ENCODE measurements at regions not wholly inside any gene's neighbourhood (a gene's known extent, or its start where the extent isn't known, plus 50 kb on each side); places are given as distances from the start of the nearest gene placed in this dataset.

DNA sequence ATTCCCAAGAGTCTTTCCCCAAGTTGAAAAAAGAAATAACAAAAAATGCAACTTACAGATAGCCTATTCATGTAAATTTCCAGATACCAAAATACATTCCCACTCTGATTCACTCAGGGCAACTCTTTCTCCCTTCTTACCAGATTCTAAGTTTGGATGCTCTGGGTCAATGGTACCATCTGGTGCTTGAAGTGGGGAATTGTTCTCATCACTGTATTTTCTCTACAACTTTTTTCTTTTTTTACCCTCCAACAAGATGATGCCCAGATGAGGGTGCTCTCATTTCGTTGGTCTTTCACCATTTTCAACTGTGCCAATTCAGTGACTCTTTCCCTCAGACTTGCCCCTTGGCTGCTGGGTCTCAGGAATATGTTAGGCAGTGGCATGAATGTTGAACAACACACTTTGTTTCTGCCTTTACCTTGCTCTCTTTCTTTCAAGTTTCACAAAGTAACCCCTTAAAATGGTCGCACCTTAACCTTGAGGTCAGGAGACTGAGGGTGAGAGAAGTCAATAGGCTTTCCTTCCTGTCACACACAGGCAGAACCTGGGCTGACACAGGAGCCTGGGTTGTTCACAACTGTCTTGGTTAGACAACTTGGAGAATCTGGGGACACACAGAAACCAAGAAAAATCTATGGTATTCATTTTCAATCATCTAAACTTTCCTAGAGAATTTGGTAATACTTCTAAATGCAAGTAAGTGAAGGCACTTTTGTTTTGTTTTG, 330.7 kb upstream of the SLCO3A1 start:
- DNase-seq (ENCODE audit: low read depth): no peak

DNA sequence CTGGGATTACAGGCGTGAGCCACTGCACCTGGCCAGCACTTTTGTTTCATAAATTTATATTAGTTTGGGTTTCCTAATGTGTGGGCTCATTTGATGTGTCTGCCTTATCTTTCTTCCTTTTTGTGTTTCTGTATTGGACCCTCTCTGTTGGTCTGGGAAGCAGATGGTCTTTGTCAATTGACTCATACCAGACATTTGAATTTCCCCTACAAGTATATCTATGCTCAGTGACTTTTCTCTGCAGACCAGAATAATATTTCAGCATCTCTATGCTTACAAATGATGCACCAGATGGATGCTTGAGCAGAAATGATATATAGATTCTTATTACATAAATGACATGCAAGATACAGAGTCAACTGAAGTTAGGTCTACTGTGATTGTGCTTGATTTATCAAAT, 329.9 kb upstream of the SLCO3A1 start:
- DNase-seq (ENCODE audit: low read depth): no peak

DNA sequence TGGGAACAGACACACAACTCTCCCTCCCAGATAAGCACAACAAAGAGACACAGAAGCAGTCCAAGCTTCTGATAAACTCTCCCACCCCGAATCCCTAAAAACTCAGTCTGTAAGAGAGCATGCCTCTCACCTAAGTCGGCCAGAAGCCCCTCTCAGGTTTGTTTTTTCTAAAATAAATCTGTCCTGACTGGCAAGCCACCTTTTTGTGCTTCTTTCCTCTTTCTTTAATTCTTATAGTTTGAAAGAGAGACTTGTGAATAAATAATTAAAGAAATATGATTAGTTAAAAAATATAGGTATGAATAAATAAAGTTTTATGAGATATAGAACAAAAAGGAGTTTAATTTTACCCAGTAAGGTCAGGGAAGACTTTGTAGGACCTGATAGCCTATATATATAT, 329.0 kb upstream of the SLCO3A1 start:
- DNase-seq (ENCODE audit: low read depth): no peak

DNA sequence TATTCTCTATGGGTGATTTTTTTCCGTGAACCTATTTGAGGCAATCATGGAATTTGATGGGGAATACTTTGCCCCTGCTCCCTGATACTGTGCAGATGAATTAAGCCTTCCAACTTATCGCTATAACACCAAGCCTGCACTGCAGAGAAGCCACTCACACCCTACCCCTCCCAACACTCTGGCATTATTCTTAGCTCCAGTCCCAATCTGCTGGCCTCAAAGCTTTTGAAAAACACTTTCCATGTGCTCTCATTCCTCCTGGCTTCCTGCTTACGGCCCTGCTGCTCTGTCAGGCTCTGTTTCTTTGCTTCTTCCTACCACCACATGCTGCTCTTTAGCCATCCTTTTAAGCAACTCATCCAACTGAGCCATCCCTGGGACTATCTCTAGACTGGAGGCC, 327.8 kb upstream of the SLCO3A1 start:
- DNase-seq (ENCODE audit: low read depth): no peak

DNA sequence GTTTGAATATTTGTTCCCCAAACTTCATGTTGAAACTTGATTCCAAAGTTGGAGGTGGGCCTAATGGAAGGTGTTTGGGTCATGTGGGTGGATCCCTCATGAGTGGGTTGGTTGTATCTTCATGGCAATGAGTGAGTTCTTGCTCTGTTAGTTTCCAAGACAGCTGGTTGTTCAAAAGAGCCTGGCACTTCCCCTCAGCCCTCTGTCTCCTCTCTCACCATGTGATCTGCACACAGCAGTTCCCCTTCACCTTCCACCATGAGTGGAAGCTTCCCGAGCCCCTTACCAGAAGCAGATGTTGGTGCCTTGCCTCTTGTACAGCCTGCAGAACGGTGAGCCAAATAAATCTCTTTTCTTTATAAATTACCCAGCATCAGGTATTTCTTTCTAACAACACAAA, 327.1 kb upstream of the SLCO3A1 start:
- no peak for DNase-seq (ENCODE audit: low read depth)

DNA sequence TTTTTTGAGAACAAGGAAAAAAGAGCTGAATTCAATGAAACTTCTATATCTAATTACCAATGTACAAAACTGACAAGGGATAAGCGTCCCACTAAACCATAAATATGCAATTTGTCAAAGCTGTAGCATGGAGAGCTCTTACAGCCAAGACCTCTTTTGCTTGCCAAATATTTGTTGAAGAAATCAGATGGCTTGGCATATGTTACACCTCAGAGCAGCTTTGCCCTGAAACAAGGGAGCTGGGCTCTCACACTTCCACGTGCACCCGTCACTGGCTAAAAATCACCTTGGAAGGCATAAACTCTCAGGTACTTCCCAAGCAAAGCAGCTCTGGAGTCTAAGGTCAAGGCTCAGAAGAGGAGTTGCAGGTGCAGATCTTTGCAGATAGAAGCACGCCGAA, 324.7 kb upstream of the SLCO3A1 start:
- no peak for DNase-seq (ENCODE audit: low read depth)

DNA sequence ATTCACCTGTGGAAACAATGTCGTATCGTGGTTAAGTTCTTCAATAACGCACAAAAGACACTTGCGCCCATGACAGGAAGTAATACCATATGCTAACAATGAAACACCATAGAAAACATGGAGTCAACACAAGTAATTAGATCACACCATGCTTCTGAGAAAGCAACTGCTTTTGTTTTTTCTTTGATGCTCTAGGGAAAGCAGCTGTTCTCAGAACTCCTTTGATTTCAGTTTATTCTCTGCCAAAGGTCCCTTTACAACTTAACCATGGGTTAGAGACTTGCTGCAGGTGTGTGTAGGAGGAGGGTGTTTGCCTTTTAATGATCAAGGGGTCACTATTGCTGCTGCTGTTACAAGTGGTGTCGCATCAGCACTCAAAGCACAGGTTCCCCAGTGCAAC, 324.0 kb upstream of the SLCO3A1 start:
- no peak for DNase-seq (ENCODE audit: low read depth)

DNA sequence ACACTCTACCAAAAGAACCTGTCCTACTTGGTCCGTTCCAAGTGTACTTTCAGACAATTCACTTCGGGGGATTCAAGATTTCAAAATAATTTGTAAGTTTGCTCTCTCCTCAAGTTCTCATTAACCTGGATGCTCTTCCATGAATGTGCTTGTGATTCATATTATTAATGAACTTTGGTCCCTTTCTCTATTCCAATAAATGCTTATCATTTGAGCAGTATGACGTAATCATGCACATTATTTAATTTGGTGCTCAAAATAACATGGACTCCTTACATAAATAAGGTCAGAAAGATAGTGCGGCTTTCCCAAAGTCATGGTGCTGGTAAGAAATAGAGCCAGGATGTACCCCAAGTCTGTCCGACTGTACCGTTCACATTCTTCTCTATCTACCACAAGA, 323.2 kb upstream of the SLCO3A1 start:
- no peak for DNase-seq (ENCODE audit: low read depth)

DNA sequence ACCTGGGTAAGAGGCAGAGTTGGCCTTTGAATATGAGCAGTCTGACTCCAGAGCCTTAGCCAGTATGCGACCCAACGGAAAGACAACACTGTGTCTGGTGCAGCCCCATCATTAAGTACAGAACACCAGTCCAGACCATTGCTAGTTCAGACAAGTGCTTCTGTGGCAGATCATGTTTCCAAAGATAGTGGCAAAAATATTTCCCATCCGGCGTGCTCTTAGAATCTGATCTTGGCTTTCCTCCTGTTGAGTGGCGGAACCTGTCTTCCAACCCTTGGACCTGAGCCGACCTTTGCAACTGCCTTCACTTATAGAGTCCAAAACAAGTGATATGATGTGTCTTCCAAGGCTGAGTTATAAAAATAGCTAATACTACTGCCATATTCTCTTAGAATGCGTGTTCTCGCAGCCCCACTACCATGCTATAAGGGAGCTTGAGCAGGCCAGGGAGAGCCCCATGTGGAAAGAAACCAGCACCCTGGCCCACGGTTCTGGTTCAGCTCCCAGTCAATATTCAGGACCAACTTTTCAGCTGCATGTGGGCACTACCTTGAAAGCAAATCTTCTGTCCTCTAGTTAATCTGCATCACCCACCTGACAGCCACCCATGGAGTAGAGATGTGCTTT, 322.4 kb upstream of the SLCO3A1 start:
- DNase-seq (ENCODE audit: low read depth): no peak

DNA sequence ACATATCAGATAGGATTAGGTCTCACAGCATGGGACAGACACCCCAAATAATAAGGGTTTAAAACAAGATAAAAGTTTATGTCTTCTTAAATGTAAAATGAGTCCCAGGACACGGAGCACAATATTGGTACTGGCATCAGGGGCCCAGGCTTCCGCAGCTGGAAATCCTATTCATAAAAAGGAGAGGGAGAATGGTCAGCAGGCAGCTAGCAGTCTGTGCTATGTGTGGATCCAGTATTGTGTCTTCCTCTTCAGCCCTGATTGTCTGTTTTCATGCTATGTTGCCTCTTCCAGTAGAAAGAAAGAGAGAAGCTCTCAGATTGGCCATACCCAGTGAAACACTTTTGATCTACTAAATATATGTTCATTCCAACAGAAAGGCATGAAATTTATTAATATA, 319.3 kb upstream of the SLCO3A1 start:
- DNase-seq (ENCODE audit: low read depth): no peak

DNA sequence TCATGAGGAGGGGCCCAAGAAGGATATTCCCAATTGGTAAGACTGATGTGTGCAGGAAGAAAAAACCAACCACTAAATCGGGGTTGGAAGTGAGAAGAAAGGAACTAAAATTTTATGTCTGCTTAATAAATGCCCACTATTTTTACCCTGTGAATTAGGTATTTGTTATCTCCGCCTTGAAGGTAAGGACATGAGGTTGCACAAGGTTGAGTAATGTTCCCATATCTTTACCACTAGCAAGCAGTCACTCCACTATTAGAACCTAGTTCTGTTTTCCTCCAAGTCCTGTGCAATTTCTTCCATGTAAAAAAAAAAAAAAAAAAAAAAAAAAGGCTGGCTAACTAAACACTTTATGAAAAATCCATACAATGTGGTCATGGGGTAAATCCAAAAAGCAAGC, 318.5 kb upstream of the SLCO3A1 start:
- no peak for DNase-seq (ENCODE audit: low read depth)

DNA sequence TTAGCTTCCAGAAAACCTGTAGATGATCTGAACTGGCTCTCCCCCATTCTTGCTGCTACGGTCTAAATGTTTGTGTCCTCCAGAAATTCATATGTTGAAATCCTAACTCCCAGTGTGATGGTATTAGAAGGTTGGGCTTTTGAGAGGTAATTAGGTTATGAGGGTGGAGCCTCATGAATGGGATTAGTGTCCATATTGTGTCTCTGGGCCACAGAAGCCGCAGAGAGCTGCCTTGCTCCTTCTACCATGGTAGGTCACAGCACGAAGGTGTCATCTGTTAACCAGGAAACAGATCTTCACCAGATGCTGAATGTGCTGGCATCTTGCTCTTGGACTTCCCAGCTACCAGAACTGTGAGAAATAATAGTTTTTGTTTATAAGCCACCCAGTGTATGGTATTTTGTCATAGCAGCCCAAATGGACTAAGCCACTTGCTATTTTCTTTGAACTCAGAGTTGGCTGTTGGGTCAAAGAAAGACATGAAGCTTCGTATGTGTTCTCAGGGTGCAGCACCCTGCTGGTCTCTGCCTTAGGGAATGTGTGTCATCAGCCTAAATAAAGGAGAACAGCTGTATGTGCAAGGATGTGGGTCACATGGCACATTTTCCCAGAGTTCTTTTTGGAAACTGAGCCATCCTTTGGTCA, 317.5 kb upstream of the SLCO3A1 start:
- no peak for DNase-seq (ENCODE audit: low read depth)

DNA sequence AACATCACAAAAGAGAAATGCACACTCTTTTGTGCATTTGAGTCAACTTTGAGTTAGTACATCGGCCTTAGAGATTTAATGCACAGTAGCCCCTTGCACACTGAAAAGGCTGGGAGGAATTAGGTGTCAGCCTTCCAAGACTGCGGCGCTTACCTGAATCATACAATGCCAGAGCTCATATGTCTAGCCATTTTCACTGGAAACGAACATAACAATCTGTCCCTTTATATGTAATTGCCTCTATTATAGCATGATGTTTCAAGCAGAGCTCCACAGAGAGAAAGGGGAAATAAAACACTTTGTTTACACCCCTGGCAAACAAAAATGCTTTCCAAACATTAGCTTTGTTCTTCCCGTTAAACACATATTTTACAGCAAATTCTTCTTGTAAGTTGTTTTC, 315.7 kb upstream of the SLCO3A1 start:
- DNase-seq (ENCODE audit: low read depth): no peak

DNA sequence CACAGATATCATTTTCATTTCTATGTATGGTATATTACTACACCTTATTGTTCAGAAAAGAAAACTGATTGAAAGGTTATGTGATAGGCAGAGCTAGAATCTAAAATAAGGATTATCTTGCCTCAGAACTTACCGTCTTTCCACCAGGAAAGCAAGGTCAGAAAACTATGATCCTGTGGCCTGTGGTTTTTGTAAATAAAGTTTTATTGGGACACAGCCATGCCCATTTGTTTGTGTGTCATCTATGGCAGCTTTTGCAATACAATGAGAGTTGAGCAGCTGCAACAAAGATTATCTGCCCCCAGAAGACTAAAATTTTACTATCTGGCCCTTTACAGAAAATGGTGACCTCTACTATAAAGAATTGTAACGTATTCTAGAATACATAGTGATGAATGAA, 314.7 kb upstream of the SLCO3A1 start:
- no peak for DNase-seq (ENCODE audit: low read depth)

DNA sequence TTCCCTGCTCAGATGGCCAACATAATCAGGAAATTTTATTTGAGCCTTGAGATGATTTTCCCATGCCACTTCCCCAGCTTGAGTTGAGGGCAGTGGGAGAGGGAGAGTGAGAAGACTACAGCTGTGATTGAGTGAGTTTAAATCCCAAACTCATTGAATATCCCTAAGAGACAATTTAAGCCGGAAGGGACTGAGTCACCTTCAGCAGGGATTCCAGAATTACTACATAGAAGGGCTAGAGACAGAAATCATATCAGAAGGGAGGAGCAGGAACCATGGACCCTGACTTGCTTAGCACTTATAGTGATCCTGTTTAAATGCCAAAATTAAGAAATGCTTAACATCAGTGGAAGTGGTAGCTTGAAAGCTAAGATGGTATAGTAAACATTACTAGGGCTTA, 312.2 kb upstream of the SLCO3A1 start:
- no peak for DNase-seq (ENCODE audit: low read depth)

DNA sequence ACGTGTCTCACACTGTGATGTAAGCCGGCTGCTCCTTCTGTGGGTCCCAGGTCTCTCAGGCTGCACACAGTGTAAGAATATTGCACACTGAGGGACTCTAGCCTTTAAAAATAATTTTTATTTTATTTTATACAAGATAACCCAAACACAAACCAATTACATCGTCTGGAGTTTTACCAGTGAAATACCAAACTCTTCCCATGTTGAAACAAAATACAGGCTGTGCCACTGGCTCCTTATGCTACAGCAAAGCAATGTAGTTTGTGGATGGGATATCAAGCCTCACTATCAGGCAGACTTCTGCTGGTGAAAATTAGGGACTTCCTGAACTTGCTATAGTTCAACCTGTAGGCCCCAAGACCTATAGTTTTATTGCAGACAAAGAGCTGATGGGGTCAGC, 311.3 kb upstream of the SLCO3A1 start:
- no peak for DNase-seq (ENCODE audit: low read depth)

DNA sequence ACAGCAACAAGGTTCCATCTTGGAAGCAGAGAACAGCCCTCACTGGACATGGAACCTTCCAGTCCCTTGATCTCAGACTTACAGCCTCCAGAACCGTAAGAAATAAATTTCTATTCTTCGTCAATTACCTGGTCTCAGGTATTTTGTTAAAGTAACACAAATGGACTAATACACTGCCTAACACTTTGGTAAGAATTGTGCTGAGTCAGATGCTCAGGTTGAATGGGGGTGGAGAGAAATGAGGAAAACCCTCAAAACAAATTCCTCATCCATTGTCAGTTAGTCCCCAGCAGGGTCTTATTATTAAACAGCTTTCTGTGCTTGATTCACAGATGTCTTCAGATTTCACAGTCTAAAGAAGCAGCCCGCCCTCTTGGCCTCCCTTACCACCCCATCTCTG, 306.2 kb upstream of the SLCO3A1 start:
- DNase-seq (ENCODE audit: low read depth): no peak

DNA sequence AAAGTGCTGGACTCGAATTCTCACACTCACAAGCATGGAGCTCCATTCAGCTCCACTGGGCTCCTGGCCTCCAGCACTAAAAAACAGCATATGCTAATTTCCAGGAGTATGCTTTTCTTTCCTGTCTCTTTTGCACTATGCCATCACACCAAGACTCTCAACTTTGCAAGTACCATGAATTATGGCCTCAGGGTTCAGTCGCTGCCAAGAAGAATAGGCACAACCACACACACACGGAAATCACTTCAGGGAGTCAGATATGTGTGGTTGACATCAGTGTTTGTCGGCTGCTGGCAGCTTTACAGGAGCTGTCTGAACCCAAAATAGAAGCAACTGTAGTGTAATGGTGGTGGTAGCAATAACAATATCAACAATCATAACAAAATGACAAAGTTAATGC, 305.0 kb upstream of the SLCO3A1 start:
- no peak for DNase-seq (ENCODE audit: low read depth)

DNA sequence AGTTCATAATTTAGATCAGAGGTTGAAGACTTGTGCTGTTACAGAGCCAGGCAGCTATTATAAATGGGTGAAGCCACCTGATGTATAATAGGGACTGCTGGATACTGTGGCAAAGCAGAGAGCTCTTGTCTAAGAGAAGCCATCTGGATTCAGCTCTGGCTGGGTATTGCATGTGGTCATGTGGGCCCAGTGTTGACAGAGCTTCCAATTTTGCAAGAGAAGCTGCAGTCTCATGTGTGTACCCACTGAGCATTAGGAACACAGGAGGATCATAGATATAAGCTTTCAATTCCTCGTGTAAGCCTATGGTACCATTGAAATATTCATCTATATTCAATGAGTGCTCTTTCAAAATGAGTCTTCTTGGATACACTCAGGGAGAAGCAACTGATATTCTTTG, 303.9 kb upstream of the SLCO3A1 start:
- DNase-seq (ENCODE audit: low read depth): no peak

DNA sequence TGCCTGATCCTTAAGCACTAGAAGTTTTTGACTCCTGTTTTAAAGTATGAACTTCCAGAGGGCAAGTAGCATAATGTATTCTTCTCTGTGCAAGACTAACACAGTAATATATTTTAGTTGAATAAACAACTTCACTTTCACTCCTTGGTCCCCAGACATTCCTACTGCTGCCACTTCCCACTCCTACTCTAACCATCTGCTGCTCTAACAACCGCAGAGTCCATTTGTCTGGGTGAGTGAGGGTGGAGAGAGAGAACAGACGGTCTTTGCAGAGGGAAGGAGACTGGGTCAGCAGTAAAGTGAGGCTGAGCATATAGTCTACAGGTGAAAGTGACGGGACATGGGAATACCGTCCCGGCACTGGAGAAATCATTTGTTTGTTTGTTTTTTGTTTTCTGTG, 301.0 kb upstream of the SLCO3A1 start:
- DNase-seq (ENCODE audit: low read depth): no peak

DNA sequence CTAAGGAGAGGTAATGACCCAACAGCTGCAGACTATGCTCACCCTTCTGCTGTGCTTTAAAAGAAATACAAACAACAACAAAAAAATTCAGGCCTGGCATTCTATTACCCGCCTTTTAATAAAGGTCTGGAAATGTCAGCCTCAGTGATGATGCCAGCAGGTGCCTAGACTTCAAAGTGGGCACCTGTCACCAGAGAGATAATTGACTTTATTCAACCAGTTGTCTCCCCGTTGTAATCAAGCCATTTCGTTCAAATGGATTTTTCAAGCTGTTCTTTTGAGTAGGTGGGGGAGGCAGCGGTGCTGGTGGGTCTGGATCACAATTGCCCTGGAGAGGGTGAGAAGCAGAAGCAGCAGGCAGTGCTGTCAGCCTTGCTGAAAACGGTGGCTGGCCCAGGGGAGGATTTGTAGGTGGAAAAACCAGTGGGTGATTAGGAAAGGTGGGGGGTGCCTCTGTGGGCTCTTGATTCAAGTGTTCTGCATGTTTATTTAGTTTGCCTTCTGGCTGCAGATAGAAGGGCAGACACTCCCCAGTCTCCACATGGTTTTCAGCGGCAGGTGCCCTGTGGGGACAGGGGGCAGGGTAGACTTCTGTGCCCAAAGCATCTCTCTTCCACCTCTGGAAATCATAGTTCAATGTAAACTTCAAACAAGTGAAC, 300.2 kb upstream of the SLCO3A1 start:
- no peak for DNase-seq (ENCODE audit: low read depth)

DNA sequence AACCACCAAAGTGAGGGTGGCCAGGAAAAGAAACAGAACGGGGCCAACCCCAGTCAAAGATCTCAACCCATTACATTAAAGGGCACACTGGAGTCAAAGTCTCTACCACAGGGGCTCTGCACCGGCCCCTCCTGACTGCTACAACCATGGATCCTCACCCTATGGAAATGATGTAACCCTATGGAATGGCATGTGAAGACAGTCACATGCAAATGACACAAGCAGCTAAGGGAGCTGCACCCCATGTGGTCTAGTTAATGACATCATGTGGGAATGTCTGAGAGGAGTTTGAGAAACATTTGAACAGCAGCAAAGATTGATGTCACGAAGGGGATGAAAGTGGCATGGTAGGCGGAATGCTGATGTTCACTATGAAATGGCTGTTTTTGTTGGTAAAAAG, 298.2 kb upstream of the SLCO3A1 start:
- DNase-seq (ENCODE audit: low read depth): no peak

DNA sequence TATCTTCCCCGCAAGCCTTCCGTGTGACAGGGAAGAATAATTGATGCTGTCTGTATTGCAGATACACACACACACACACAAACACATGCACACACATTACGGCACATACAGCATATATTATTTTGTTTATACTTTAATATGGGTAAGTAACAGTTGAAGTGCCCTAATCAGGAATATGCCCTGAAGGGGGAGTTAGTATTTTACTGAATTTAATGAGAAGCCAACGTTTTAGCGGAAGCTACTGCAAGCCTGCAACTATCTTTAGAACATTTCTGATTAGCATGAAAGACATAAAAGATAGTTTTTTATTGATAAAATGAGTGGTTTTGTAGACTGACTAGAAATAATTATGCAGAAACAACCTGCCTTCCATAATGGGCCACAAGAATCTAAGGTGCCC, 296.6 kb upstream of the SLCO3A1 start:
- DNase-seq (ENCODE audit: low read depth): no peak
